ENCODE measurements at regions not wholly inside any gene's neighbourhood (a gene's known extent, or its start where the extent isn't known, plus 50 kb on each side); places are given as distances from the start of the nearest gene placed in this dataset.

DNA sequence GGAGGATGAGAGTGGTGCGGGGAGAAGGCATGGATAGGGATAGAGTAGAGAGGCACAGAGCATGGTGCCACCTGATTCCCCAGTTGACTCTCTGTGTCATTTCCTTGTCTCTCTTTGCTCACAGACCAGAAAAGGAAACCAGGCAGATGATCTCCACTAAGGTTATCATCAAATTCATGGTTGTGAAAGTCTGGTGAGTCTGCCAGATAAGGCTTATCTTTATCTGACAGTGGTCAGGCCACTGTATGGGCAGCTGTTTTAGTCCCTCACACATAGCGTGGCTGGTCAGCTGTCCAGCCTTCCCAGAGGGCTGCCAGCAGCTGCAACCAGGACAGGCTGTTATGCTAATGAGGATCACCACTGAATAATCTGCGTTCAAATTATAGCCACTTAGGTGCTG is 99.0 kb downstream of the ADRA2A start:
- TF ChIP-seq, protein P1, sequence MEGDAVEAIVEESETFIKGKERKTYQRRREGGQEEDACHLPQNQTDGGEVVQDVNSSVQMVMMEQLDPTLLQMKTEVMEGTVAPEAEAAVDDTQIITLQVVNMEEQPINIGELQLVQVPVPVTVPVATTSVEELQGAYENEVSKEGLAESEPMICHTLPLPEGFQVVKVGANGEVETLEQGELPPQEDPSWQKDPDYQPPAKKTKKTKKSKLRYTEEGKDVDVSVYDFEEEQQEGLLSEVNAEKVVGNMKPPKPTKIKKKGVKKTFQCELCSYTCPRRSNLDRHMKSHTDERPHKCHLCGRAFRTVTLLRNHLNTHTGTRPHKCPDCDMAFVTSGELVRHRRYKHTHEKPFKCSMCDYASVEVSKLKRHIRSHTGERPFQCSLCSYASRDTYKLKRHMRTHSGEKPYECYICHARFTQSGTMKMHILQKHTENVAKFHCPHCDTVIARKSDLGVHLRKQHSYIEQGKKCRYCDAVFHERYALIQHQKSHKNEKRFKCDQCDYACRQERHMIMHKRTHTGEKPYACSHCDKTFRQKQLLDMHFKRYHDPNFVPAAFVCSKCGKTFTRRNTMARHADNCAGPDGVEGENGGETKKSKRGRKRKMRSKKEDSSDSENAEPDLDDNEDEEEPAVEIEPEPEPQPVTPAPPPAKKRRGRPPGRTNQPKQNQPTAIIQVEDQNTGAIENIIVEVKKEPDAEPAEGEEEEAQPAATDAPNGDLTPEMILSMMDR (conservative IDR thresholded peaks at IDR 0.05) = no peak
- TF ChIP-seq EZH2 (IDR thresholded peaks at IDR 0.05; ENCODE audit: low read depth) = no peak
- H3K4me3 ChIP-seq = no peak overlapping the region
- H3K36me3 ChIP-seq (ENCODE audit: low read depth) = no peaks in the 10 kb centered on the region
- H2AFZ ChIP-seq = no peak overlapping the region
- no peaks in the 10 kb centered on the region for H3K9me2 ChIP-seq (ENCODE audit: insufficient read depth)
- H3F3A ChIP-seq (ENCODE audit: insufficient read depth, low read depth) = no peaks in the 10 kb centered on the region
- no peaks in the 10 kb centered on the region for H3K27me3 ChIP-seq (ENCODE audit: insufficient read depth, low read depth)
- no peak for DNase-seq
- H3K9me3 ChIP-seq (ENCODE audit: insufficient read depth, low read depth) = no peaks in the 10 kb centered on the region
- no peaks in the 10 kb centered on the region for H3K79me2 ChIP-seq (ENCODE audit: low read depth)
- CTCF ChIA-PET = no interaction called here
- H3K4me1 ChIP-seq (replicated peaks; ENCODE audit: insufficient read depth) = no peaks in the 10 kb centered on the region
- H4K20me1 ChIP-seq (ENCODE audit: insufficient read depth) = no peaks in the 10 kb centered on the region
- intact Hi-C loops (cut with micrococcal nuclease; ENCODE audit: unreplicated experiment) = no loop called here
- no TSS peak for BruUV-seq (replicated peaks)
- no peak overlapping the region for H3K27ac ChIP-seq
- POLR2A ChIA-PET (ENCODE audit: unreplicated experiment) = no interaction called here
- H3K4me2 ChIP-seq = no peak overlapping the region

DNA sequence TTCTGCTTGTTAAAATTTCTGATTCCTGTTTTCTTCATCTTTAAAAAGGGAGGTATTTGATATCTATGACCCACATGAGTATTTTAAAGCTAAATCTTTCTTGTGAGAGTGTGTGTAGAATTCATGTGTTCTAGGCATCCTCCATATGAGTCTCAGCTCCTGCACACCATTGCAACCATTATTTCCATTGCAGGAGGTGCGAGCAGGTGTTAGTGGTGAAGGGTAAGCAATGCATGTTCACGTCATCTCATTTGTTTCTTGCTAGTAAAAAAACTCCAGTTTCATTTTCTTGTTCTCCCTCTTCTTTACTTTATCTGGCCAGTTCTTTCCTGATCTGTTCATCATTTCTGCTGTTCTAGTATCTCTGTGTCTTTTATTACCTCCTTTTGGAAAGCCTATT is 100.5 kb downstream of the ADRA2A start:
- no peak for DNase-seq
- Histone ChIP-seq H3K4me1 (replicated peaks; ENCODE audit: insufficient read depth) (no peaks in the 10 kb centered on the region), H3F3A (ENCODE audit: insufficient read depth, low read depth) (no peaks in the 10 kb centered on the region), H3K27ac (no peak overlapping the region), H3K9me2 (ENCODE audit: insufficient read depth) (no peaks in the 10 kb centered on the region), H3K36me3 (ENCODE audit: low read depth) (no peaks in the 10 kb centered on the region), H3K4me3 (no peak overlapping the region), H3K4me2 (no peak overlapping the region), H3K9me3 (ENCODE audit: insufficient read depth, low read depth) (no peaks in the 10 kb centered on the region), H4K20me1 (ENCODE audit: insufficient read depth) (no peaks in the 10 kb centered on the region), H3K27me3 (ENCODE audit: insufficient read depth, low read depth) (no peaks in the 10 kb centered on the region), H2AFZ (no peak overlapping the region), H3K79me2 (ENCODE audit: low read depth) (no peaks in the 10 kb centered on the region)
- ChIA-PET CTCF (no interaction called here), POLR2A (ENCODE audit: unreplicated experiment) (no interaction called here)
- intact Hi-C loops (cut with micrococcal nuclease; ENCODE audit: unreplicated experiment) = no loop called here
- TF ChIP-seq, protein P1 (conservative IDR thresholded peaks at IDR 0.05) = no peak
- TF ChIP-seq EZH2 (IDR thresholded peaks at IDR 0.05; ENCODE audit: low read depth) = no peak
- BruUV-seq (replicated peaks) = no TSS peak

DNA sequence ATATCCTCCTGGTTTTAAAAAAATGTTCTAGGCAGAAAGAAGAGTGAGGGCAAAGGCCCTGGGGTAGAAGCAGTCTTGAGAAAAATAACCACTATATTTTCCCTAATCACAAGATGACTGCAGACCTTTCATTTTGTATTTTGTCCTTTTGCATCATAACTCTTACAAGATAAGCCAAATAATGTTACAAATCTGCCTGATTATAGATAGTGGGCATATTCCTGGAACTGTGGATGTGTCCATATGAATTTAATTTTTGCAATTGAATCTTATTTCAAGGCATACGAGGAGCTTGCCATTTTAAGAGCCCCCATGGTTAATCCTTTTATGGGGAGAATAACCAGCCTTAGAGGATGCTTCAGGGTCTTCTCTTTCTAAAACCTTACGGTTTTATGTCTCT is 102.7 kb downstream of the ADRA2A start:
- intact Hi-C loops (cut with micrococcal nuclease; ENCODE audit: unreplicated experiment) = no loop called here
- BruUV-seq (replicated peaks) = no TSS peak
- no peak overlapping the region for H3K4me3 ChIP-seq

More for the DNA sequence above, 102.7 kb downstream of the ADRA2A start:
- no peaks in the 10 kb centered on the region for H3K9me3 ChIP-seq (ENCODE audit: insufficient read depth, low read depth)
- no peaks in the 10 kb centered on the region for H3K27me3 ChIP-seq (ENCODE audit: insufficient read depth, low read depth)
- H2AFZ ChIP-seq = no peak overlapping the region
- no peak for TF ChIP-seq EZH2 (IDR thresholded peaks at IDR 0.05; ENCODE audit: low read depth)
- TF ChIP-seq, protein P1 (conservative IDR thresholded peaks at IDR 0.05) = no peak
- no peaks in the 10 kb centered on the region for H4K20me1 ChIP-seq (ENCODE audit: insufficient read depth)
- DNase-seq = no peak
- no peaks in the 10 kb centered on the region for H3K79me2 ChIP-seq (ENCODE audit: low read depth)
- H3K27ac ChIP-seq = no peak overlapping the region
- no peaks in the 10 kb centered on the region for H3K4me1 ChIP-seq (replicated peaks; ENCODE audit: insufficient read depth)
- ChIA-PET POLR2A (ENCODE audit: unreplicated experiment) (interaction anchor here (0.6 kb wide), 1 partner anchor 14 kb away, joined by 4 read pairs; no protein-coding TSS in a partner anchor), CTCF (no interaction called here)
- no peak overlapping the region for H3K4me2 ChIP-seq
- no peaks in the 10 kb centered on the region for H3F3A ChIP-seq (ENCODE audit: insufficient read depth, low read depth)
- no peaks in the 10 kb centered on the region for H3K9me2 ChIP-seq (ENCODE audit: insufficient read depth)
- no peaks in the 10 kb centered on the region for H3K36me3 ChIP-seq (ENCODE audit: low read depth)
